Colonic mucosa (tissue), 4 donors: ENCODE measurements at regions not wholly inside any gene's neighbourhood (a gene's known extent, or its start where the extent isn't known, plus 50 kb on each side); places are given as distances from the start of the nearest gene placed in this dataset.

Experiments
- DNase-seq: peaks from one replicate; pipeline ENCODE4 v3.0.0-alpha.2; 2020
- H3K27ac ChIP-seq: fragments of 200-600 bp; one replicate; pipeline ENCODE4 v1.8.0; 2021
- H3K27me3 ChIP-seq: fragments of 200-600 bp; one replicate; pipeline ENCODE4 v1.8.0; 2021
- H3K36me3 ChIP-seq: fragments of 200-600 bp; one replicate; pipeline ENCODE4 v1.8.0; 2021
- H3K4me1 ChIP-seq: fragments of 200-600 bp; one replicate; pipeline ENCODE4 v1.8.0; 2021; ENCODE audit warnings: mild to moderate bottlenecking
- H3K4me3 ChIP-seq: fragments of 200-600 bp; one replicate; pipeline ENCODE4 v1.8.0; 2021
- H3K9ac ChIP-seq, 2 donors: one replicate each; pipeline ENCODE4 v1.7.0; 2013; ENCODE audit warnings: control low read depth in 2 of 2, low read depth in 2 of 2, low read length in 2 of 2
- H3K9me3 ChIP-seq: fragments of 200-600 bp; one replicate; pipeline ENCODE4 v1.8.0; 2021
- CTCF ChIP-seq: fragments of 200-600 bp; IDR thresholded peaks from one replicate; pipeline ENCODE4 v1.8.0; 2022; ENCODE audit warnings: antibody characterized with exemption, mild to moderate bottlenecking
- intact Hi-C: fragments of 100-400 bp; cut with DNase I; formaldehyde crosslinking; loops from one replicate; pipeline ENCODE4 v1.14.1; 2022
- donor health status: healthy.
- donor health status: DM: no; HTN: no; CAD: no.
- donor health status: DM: no; HTN: no; CAD: no.

GRCh38 chr16:87062569-87063442 lies 254.4 kb downstream of the C16orf95 start:
- Histone ChIP-seq H3K4me1 (no peaks in the 10 kb centered on the region), H3K9me3 (no peaks in the 10 kb centered on the region), H3K9ac (no peak overlapping the region), H3K4me3 (no peak overlapping the region), H3K27me3 (no peaks in the 10 kb centered on the region), H3K27ac (no peak overlapping the region), H3K36me3 (no peaks in the 10 kb centered on the region)
- intact Hi-C loops: loop anchor here (2.0 to 10.0 kb wide), 2 partner anchors 212 to 500 kb away; no protein-coding TSS in a partner anchor
- DNase-seq: peak; percentile 61
- TF ChIP-seq CTCF: peak; percentile 72

GRCh38 chr16:87063543-87063942 lies 253.6 kb downstream of the C16orf95 start:
- H3K4me1 ChIP-seq: no peaks in the 10 kb centered on the region
- no peak for DNase-seq
- no peaks in the 10 kb centered on the region for H3K9me3 ChIP-seq
- intact Hi-C loops: loop anchor here (2.0 to 10.0 kb wide), 2 partner anchors 211 to 501 kb away; no protein-coding TSS in a partner anchor
- H3K27ac ChIP-seq: no peak overlapping the region
- no peak overlapping the region for H3K9ac ChIP-seq
- no peaks in the 10 kb centered on the region for H3K36me3 ChIP-seq
- no peak for TF ChIP-seq CTCF
- no peak overlapping the region for H3K4me3 ChIP-seq
- H3K27me3 ChIP-seq: no peaks in the 10 kb centered on the region

GRCh38 chr16:87064731-87065445 lies 252.3 kb downstream of the C16orf95 start:
- intact Hi-C loops: loop anchor here (10.0 kb wide), 1 partner anchor 210 kb away; no protein-coding TSS in a partner anchor
- H3K4me1 ChIP-seq: no peaks in the 10 kb centered on the region
- H3K9me3 ChIP-seq: no peaks in the 10 kb centered on the region
- no peak overlapping the region for H3K9ac ChIP-seq
- H3K27me3 ChIP-seq: no peaks in the 10 kb centered on the region
- no peak for TF ChIP-seq CTCF
- no peak for DNase-seq
- H3K36me3 ChIP-seq: no peaks in the 10 kb centered on the region
- no peak overlapping the region for H3K4me3 ChIP-seq
- H3K27ac ChIP-seq: no peak overlapping the region

GRCh38 chr16:87065446-87066132 lies 251.6 kb downstream of the C16orf95 start:
- Histone ChIP-seq H3K4me1 (no peaks in the 10 kb centered on the region), H3K36me3 (no peaks in the 10 kb centered on the region), H3K27ac (no peak overlapping the region), H3K4me3 (no peak overlapping the region), H3K9me3 (no peaks in the 10 kb centered on the region), H3K27me3 (no peaks in the 10 kb centered on the region), H3K9ac (no peak overlapping the region)
- intact Hi-C loops: loop anchor here (10.0 kb wide), 1 partner anchor 209 kb away; no protein-coding TSS in a partner anchor
- DNase-seq: no peak
- TF ChIP-seq CTCF: no peak
